AG04450 (cell line): ENCODE measurements at regions not wholly inside any gene's neighbourhood (a gene's known extent, or its start where the extent isn't known, plus 50 kb on each side); places are given as distances from the start of the nearest gene placed in this dataset.

Experiments
- CTCF ChIA-PET: fragments of 300-600, 350-600 bp; formaldehyde crosslinking; extraction: SDS; loops from one replicate; lab custom pipeline; 2022; ENCODE audit warnings: antibody characterized with exemption, inconsistent platforms; lab: Charles Lee
- POLR2A ChIA-PET: fragments of 350-600 bp; formaldehyde crosslinking; extraction: SDS; loops from one replicate; lab custom pipeline; 2021; ENCODE audit warnings: antibody characterized with exemption, inconsistent platforms; lab: Yijun Ruan, JAX
- DNase-seq: peaks from one replicate; pipeline ENCODE4 v3.0.0-alpha.2; 2011; ENCODE audit warnings: low read depth, low spot score
- H3K27ac ChIP-seq: one replicate; pipeline ENCODE4 v1.5.1; 2012; ENCODE audit warnings: low read depth, low read length, control low read depth
- H3K27me3 ChIP-seq: one replicate; pipeline ENCODE4 v1.6.0; 2012; ENCODE audit warnings: low read length; ENCODE audit not compliant: control insufficient read depth, insufficient read depth
- H3K4me3 ChIP-seq: 2 replicates; pipeline ENCODE4 v1.5.1; 2011; ENCODE audit warnings: mild to moderate bottlenecking, low read depth, low read length, control low read depth
- H3K9me3 ChIP-seq: 2 replicates; pipeline ENCODE4 v1.5.1; 2012; ENCODE audit warnings: low read length; ENCODE audit not compliant: control insufficient read depth, insufficient read depth
- TF ChIP-seq, protein P1 (sequence below): IDR thresholded peaks from 2 replicates; pipeline ENCODE4 v1.5.1; 2011; ENCODE audit warnings: low read depth, low read length, control low read depth, inconsistent platforms

- DNase-seq, result no peak
- TF ChIP-seq, protein P1, sequence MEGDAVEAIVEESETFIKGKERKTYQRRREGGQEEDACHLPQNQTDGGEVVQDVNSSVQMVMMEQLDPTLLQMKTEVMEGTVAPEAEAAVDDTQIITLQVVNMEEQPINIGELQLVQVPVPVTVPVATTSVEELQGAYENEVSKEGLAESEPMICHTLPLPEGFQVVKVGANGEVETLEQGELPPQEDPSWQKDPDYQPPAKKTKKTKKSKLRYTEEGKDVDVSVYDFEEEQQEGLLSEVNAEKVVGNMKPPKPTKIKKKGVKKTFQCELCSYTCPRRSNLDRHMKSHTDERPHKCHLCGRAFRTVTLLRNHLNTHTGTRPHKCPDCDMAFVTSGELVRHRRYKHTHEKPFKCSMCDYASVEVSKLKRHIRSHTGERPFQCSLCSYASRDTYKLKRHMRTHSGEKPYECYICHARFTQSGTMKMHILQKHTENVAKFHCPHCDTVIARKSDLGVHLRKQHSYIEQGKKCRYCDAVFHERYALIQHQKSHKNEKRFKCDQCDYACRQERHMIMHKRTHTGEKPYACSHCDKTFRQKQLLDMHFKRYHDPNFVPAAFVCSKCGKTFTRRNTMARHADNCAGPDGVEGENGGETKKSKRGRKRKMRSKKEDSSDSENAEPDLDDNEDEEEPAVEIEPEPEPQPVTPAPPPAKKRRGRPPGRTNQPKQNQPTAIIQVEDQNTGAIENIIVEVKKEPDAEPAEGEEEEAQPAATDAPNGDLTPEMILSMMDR, result no peak
- Histone ChIP-seq H3K27me3 (peaks cover 2% of the 10 kb centered on the region), H3K4me3 (no peak overlapping the region), H3K9me3 (no peaks in the 10 kb centered on the region), H3K27ac (no peak overlapping the region)
- CTCF ChIA-PET, result no interaction called here
- POLR2A ChIA-PET, result no interaction called here
Observed at GRCh38 chr20:12072954-12073264, 155.2 kb downstream of the BTBD3 start.

- TF ChIP-seq, protein P1, result no peak
- CTCF ChIA-PET, result no interaction called here
- no peak for DNase-seq
- no peaks in the 10 kb centered on the region for H3K9me3 ChIP-seq
- H3K27me3 ChIP-seq, result peaks cover 2% of the 10 kb centered on the region
- H3K27ac ChIP-seq, result no peak overlapping the region
- POLR2A ChIA-PET, result no interaction called here
- no peak overlapping the region for H3K4me3 ChIP-seq
Observed at GRCh38 chr20:12074111-12074655, 156.5 kb downstream of the BTBD3 start.

DNA sequence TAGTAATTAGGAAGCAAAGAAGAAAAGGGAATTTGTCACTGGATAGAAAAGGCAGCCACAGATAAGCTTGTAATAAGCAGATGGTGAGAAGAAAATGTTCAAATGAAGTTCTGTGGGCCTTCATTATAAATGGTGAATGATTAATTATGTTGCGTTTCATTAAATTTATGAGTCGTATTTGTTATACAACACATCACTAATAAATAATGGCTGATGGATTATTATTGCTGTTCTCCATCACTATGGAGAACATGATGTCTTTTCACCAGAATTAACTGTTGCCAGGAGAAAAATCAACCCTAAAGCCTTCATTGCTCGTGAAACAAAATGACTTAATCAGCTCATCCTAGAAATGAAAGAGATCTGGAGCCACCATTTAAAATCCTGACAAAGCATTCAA is 158.5 kb downstream of the BTBD3 start:
- ChIA-PET POLR2A (no interaction called here), CTCF (no interaction called here)
- TF ChIP-seq, protein P1, result no peak
- no peak overlapping the region for H3K4me3 ChIP-seq
- no peaks in the 10 kb centered on the region for H3K9me3 ChIP-seq
- DNase-seq, result no peak
- H3K27me3 ChIP-seq, result peaks cover 2% of the 10 kb centered on the region
- H3K27ac ChIP-seq, result no peak overlapping the region

DNA sequence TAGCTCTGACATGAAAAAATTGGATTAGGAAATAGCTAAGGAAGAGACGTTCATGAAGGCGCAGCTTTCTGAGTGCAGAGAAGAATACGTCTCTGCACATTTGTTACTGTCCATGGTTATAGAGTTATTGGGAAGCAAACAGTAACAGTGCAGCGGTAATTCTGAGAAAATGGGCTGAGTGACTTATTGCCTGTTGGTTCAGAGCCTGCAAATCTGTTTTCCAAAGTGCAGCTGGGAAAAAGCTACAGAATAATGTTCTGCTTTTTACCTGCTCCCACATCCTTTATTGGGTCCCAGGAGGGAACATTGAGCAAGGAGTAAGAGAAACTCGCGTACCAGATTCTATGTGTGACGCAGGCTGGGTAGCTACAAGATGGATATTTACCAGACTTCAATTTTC is 160.2 kb downstream of the BTBD3 start:
- no peaks in the 10 kb centered on the region for H3K9me3 ChIP-seq
- ChIA-PET POLR2A (no interaction called here), CTCF (no interaction called here)
- no peak overlapping the region for H3K27ac ChIP-seq
- H3K27me3 ChIP-seq, result peaks cover 2% of the 10 kb centered on the region
- TF ChIP-seq, protein P1, result no peak
- no peak for DNase-seq
- no peak overlapping the region for H3K4me3 ChIP-seq

- Histone ChIP-seq H3K9me3 (no peaks in the 10 kb centered on the region), H3K27ac (no peak overlapping the region), H3K4me3 (no peak overlapping the region), H3K27me3 (peaks cover 2% of the 10 kb centered on the region)
- ChIA-PET POLR2A (no interaction called here), CTCF (no interaction called here)
- TF ChIP-seq, protein P1, result no peak
- no peak for DNase-seq
Observed at GRCh38 chr20:12079490-12079889, 161.8 kb downstream of the BTBD3 start.
